Adrenal gland (tissue), 5 donors: ENCODE measurements at regions not wholly inside any gene's neighbourhood (a gene's known extent, or its start where the extent isn't known, plus 50 kb on each side); places are given as distances from the start of the nearest gene placed in this dataset.

Experiments used
- CTCF ChIP-seq, 6 experiments: fragments of 450-650 bp in 4 of 6; fragments of 200-600 bp in 2 of 6; sonication (generic) in 1 of 6; IDR thresholded peaks; 1 replicate in 5 of 6; 2 replicates in 1 of 6; pipeline versions ENCODE4 v1.5.1 to v1.8.0; 2016 to 2021; ENCODE audit warnings: antibody characterized with exemption in 6 of 6, mild to moderate bottlenecking in 2 of 6, moderate library complexity in 1 of 6
- POLR2A ChIP-seq, 2 donors: fragments of 450-650 bp; IDR thresholded peaks; one replicate each; pipeline ENCODE4 v1.6.1; 2017; ENCODE audit warnings: antibody characterized with exemption in 2 of 2, mild to moderate bottlenecking in 2 of 2, moderate library complexity in 1 of 2
- donor health status: DM: no; HTN: no; CAD: no.

GRCh38 chr9:93807166-93808074 is 147.7 kb downstream of the BARX1 start:
- TF ChIP-seq CTCF (IDR thresholded peaks at IDR 0.05) (no peak), POLR2A (IDR thresholded peaks at IDR 0.05) (no peak)
